CD14-positive monocyte (primary cell): ENCODE measurements at regions not wholly inside any gene's neighbourhood (a gene's known extent, or its start where the extent isn't known, plus 50 kb on each side); places are given as distances from the start of the nearest gene placed in this dataset.

Experiments used
- DNase-seq, 3 donors: peaks; one replicate each; pipeline ENCODE4 v3.0.0-alpha.2; 2011 to 2022
- H2AFZ ChIP-seq: 2 replicates; pipeline ENCODE4 v1.6.0; 2012; ENCODE audit warnings: mild to moderate bottlenecking, low read depth, low read length, inconsistent platforms; ENCODE audit not compliant: insufficient read depth, poor library complexity, severe bottlenecking
- H3K27ac ChIP-seq, 2 donors: 1 replicate in 1 of 2; 2 replicates in 1 of 2; pipeline ENCODE4 v1.5.1; 2012 to 2013; ENCODE audit warnings: low read length in 2 of 2, control low read depth in 1 of 2, inconsistent platforms in 1 of 2, low read depth in 1 of 2, mild to moderate bottlenecking in 1 of 2
- H3K27me3 ChIP-seq, 2 donors: one replicate each; pipeline versions ENCODE4 v1.6.0 to v1.6.1; 2011 to 2013; ENCODE audit warnings: low read length in 2 of 2; ENCODE audit not compliant: control insufficient read depth in 2 of 2, insufficient read depth in 2 of 2
- H3K36me3 ChIP-seq, 2 donors: replicated peaks in 1 of 2; 1 replicate in 1 of 2; 2 replicates in 1 of 2; pipeline versions ENCODE4 v1.5.1 to v1.6.1; 2012 to 2013; ENCODE audit warnings: low read length in 2 of 2, control low read depth in 1 of 2, inconsistent platforms in 1 of 2, mild to moderate bottlenecking in 1 of 2; ENCODE audit not compliant: insufficient read depth in 2 of 2, control insufficient read depth in 1 of 2
- H3K4me1 ChIP-seq, 2 donors: 1 replicate in 1 of 2; 2 replicates in 1 of 2; pipeline versions ENCODE4 v1.5.1 to v1.6.1; 2012 to 2013; ENCODE audit warnings: low read length in 2 of 2, control low read depth in 1 of 2, inconsistent platforms in 1 of 2, mild to moderate bottlenecking in 1 of 2, moderate library complexity in 1 of 2; ENCODE audit not compliant: insufficient read depth in 2 of 2, control insufficient read depth in 1 of 2
- H3K4me2 ChIP-seq: replicated peaks from 2 replicates; pipeline ENCODE3; 2012; ENCODE audit warnings: low read length, moderate library complexity, mild to moderate bottlenecking; ENCODE audit not compliant: poor library complexity, severe bottlenecking; ENCODE audit errors: extremely low read depth
- H3K4me3 ChIP-seq, 3 experiments: fragments of 200-600 bp in 1 of 3; sonication (generic) in 1 of 3; replicated peaks in 1 of 3; 1 replicate in 2 of 3; 2 replicates in 1 of 3; pipeline ENCODE4 v1.5.1; 2011 to 2013; ENCODE audit warnings: low read length in 3 of 3, mild to moderate bottlenecking in 3 of 3, control low read depth in 2 of 3, low read depth in 2 of 3, inconsistent platforms in 1 of 3, moderate library complexity in 1 of 3
- H3K79me2 ChIP-seq: 2 replicates; pipeline ENCODE4 v1.6.0; 2012; ENCODE audit warnings: mild to moderate bottlenecking, control low read depth, inconsistent platforms, low read length, moderate library complexity; ENCODE audit not compliant: insufficient read depth
- H3K9ac ChIP-seq: 2 replicates; pipeline ENCODE4 v1.6.0; 2017; ENCODE audit warnings: low read length, mild to moderate bottlenecking; ENCODE audit not compliant: insufficient read depth, poor library complexity, severe bottlenecking
- H3K9me3 ChIP-seq, 2 donors: replicated peaks in 1 of 2; 1 replicate in 1 of 2; 2 replicates in 1 of 2; pipeline versions ENCODE4 v1.5.1 to v1.6.1; 2012 to 2013; ENCODE audit warnings: low read length in 2 of 2, control low read depth in 1 of 2; ENCODE audit not compliant: control insufficient read depth in 1 of 2, insufficient read depth in 1 of 2
- H4K20me1 ChIP-seq: 2 replicates; pipeline ENCODE4 v1.6.0; 2012; ENCODE audit warnings: mild to moderate bottlenecking, low read length, control low read depth, moderate library complexity; ENCODE audit not compliant: insufficient read depth
- H3K27ac Mint-ChIP-seq, 7 donors: one replicate each; pipeline ENCODE4 v1.8.0; 2020; ENCODE audit warnings: mild to moderate bottlenecking in 7 of 7, mixed read lengths in 7 of 7, moderate library complexity in 6 of 7, inconsistent platforms in 2 of 7
- H3K27me3 Mint-ChIP-seq, 3 donors: one replicate each; pipeline ENCODE4 v1.8.0; 2021 to 2022; ENCODE audit warnings: low read depth in 3 of 3, mild to moderate bottlenecking in 3 of 3, mixed read lengths in 3 of 3, moderate library complexity in 3 of 3, inconsistent platforms in 1 of 3
- H3K36me3 Mint-ChIP-seq, 2 donors: one replicate each; pipeline ENCODE4 v1.8.0; 2020; ENCODE audit warnings: mixed read lengths in 2 of 2, inconsistent platforms in 1 of 2, mild to moderate bottlenecking in 1 of 2
- H3K4me1 Mint-ChIP-seq: one replicate; pipeline ENCODE4 v1.8.0; 2020; ENCODE audit warnings: mild to moderate bottlenecking, mixed read lengths
- H3K4me3 Mint-ChIP-seq, 2 donors: one replicate each; pipeline ENCODE4 v1.8.0; 2020; ENCODE audit warnings: mild to moderate bottlenecking in 2 of 2, mixed read lengths in 2 of 2, moderate library complexity in 1 of 2
- H3K9me3 Mint-ChIP-seq, 7 donors: one replicate each; pipeline ENCODE4 v1.8.0; 2020 to 2022; ENCODE audit warnings: mixed read lengths in 7 of 7, mild to moderate bottlenecking in 6 of 7, moderate library complexity in 6 of 7, inconsistent platforms in 2 of 7
- WGBS: methylation state at CpG from one replicate; pipeline ENCODE4 v1.1.5; 2013; ENCODE audit warnings: missing lambda C conversion rate; ENCODE audit not compliant: insufficient coverage; 5-methylcytosine and 5-hydroxymethylcytosine counted together
- intact Hi-C, 2 donors: fragments of 100-400 bp; cut with micrococcal nuclease; formaldehyde crosslinking; loops; one replicate each; pipeline versions ENCODE4 v1.15.0 to v1.15.1; 2023
- TF ChIP-seq, protein P1 (sequence below): fragments of 200-600 bp; IDR thresholded peaks from one replicate; pipeline ENCODE4 v1.8.0; 2022; ENCODE audit warnings: antibody characterized with exemption, mild to moderate bottlenecking

DNA sequence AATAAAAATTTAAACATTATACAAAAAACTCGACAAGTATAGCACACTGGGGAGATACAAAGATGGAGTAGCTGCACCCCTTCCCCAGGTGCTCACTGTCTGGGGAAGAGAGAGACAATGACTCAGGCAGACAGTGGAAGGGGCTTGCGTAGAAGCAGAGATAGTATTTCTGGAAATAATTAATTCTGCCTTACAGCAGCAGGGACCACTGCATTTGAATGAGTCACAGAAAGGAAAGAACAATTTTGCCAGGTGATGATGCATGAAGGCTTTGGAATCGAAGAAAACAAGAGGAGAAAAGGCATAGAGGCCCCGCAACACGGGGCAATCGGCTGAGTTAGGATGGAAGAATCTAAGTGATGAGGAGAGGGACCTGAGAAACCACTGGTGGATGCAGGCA lies 447.4 kb downstream of the EFNB2 start:
- H3K4me1 ChIP-seq: no peaks in the 10 kb centered on the region
- intact Hi-C loops: no loop called here
- no peak overlapping the region for H3K4me3 Mint-ChIP-seq
- TF ChIP-seq, protein P1, sequence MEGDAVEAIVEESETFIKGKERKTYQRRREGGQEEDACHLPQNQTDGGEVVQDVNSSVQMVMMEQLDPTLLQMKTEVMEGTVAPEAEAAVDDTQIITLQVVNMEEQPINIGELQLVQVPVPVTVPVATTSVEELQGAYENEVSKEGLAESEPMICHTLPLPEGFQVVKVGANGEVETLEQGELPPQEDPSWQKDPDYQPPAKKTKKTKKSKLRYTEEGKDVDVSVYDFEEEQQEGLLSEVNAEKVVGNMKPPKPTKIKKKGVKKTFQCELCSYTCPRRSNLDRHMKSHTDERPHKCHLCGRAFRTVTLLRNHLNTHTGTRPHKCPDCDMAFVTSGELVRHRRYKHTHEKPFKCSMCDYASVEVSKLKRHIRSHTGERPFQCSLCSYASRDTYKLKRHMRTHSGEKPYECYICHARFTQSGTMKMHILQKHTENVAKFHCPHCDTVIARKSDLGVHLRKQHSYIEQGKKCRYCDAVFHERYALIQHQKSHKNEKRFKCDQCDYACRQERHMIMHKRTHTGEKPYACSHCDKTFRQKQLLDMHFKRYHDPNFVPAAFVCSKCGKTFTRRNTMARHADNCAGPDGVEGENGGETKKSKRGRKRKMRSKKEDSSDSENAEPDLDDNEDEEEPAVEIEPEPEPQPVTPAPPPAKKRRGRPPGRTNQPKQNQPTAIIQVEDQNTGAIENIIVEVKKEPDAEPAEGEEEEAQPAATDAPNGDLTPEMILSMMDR: no peak
- no peaks in the 10 kb centered on the region for H3K4me1 Mint-ChIP-seq
- H3K4me3 ChIP-seq: no peak overlapping the region
- no peaks in the 10 kb centered on the region for H4K20me1 ChIP-seq
- no peaks in the 10 kb centered on the region for H3K79me2 ChIP-seq
- H3K4me2 ChIP-seq: no peak overlapping the region
- H3K36me3 Mint-ChIP-seq: no peaks in the 10 kb centered on the region
- no peak overlapping the region for H3K27ac Mint-ChIP-seq
- no peak overlapping the region for H3K9ac ChIP-seq
- no peak overlapping the region for H2AFZ ChIP-seq
- 98% methylated on average over 5 of the region's 6 CpGs for WGBS
- peaks cover 0 to 3% (median 2%) of the 10 kb centered on the region in 3 donors for H3K27me3 Mint-ChIP-seq
- H3K36me3 ChIP-seq: no peaks in the 10 kb centered on the region
- H3K27ac ChIP-seq: no peak overlapping the region
- peaks cover 0 to 3% (median 0%) of the 10 kb centered on the region in 7 donors for H3K9me3 Mint-ChIP-seq
- no peaks in the 10 kb centered on the region for H3K27me3 ChIP-seq
- H3K9me3 ChIP-seq: no peaks in the 10 kb centered on the region
- no peak for DNase-seq

DNA sequence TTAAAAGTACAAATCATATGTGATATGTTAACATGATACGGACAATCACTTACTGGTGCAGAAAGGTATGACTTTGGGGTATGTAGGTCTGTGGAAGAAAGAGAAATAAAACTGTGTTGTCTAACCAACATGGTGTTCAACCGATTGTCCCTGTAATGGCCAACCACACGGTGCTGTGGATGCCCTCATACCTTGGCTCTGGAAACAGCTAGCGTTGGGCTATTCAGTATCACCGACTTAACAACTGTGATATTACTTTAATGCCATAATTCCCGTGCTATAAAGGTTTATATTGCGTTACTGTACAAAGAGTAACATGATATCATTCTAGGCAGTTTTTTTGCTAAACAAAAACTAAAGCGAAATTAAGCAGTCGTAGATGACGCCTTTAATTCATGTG lies 448.3 kb downstream of the EFNB2 start:
- Histone ChIP-seq H4K20me1 (no peaks in the 10 kb centered on the region), H3K27me3 (no peaks in the 10 kb centered on the region), H3K36me3 (no peaks in the 10 kb centered on the region), H3K79me2 (no peaks in the 10 kb centered on the region), H3K4me1 (no peaks in the 10 kb centered on the region), H3K4me2 (no peak overlapping the region), H2AFZ (no peak overlapping the region), H3K9ac (no peak overlapping the region), H3K4me3 (no peak overlapping the region), H3K27ac (no peak overlapping the region), H3K9me3 (no peaks in the 10 kb centered on the region)
- peaks cover 0 to 3% (median 0%) of the 10 kb centered on the region in 7 donors for H3K9me3 Mint-ChIP-seq
- H3K4me1 Mint-ChIP-seq: no peaks in the 10 kb centered on the region
- H3K27ac Mint-ChIP-seq: no peak overlapping the region
- 98% methylated on average over 7 of the region's 10 CpGs for WGBS
- no peaks in the 10 kb centered on the region for H3K36me3 Mint-ChIP-seq
- TF ChIP-seq, protein P1: no peak
- peaks cover 0 to 3% (median 2%) of the 10 kb centered on the region in 3 donors for H3K27me3 Mint-ChIP-seq
- no peak overlapping the region for H3K4me3 Mint-ChIP-seq
- DNase-seq: no peak
- intact Hi-C loops: no loop called here
